NCI-H2081 treated with DMSO at 0.1 percent for 48 hours (cell line): ENCODE measurements at regions not wholly inside any gene's neighbourhood (a gene's known extent, or its start where the extent isn't known, plus 50 kb on each side); places are given as distances from the start of the nearest gene placed in this dataset.

Experiments
- DNase-seq: peaks from one replicate; lab custom pipeline; 2025; lab: John Stamatoyannopoulos, UW

GRCh38 chr11:103530257-103530656 lies 421.0 kb downstream of the DYNC2H1 start:
- no peak for DNase-seq

GRCh38 chr11:103532133-103532788 lies 423.0 kb downstream of the DYNC2H1 start:
- DNase-seq = no peak

- DNase-seq = no peak
Measured at GRCh38 chr11:103534191-103534590, 425.0 kb downstream of the DYNC2H1 start.

GRCh38 chr11:103534959-103535358 lies 425.7 kb downstream of the DYNC2H1 start:
- no peak for DNase-seq

GRCh38 chr11:103536335-103536722 lies 427.1 kb downstream of the DYNC2H1 start:
- DNase-seq = no peak

- DNase-seq = no peak
Measured at GRCh38 chr11:103537904-103538502, 428.8 kb downstream of the DYNC2H1 start.

GRCh38 chr11:103539166-103539565 lies 429.9 kb downstream of the DYNC2H1 start:
- DNase-seq = no peak

GRCh38 chr11:103541186-103541795 lies 432.1 kb downstream of the DYNC2H1 start:
- DNase-seq = no peak

GRCh38 chr11:103542851-103543250 lies 433.6 kb downstream of the DYNC2H1 start:
- DNase-seq = no peak

GRCh38 chr11:103543456-103543855 lies 434.2 kb downstream of the DYNC2H1 start:
- no peak for DNase-seq

- no peak for DNase-seq
Measured at GRCh38 chr11:103544874-103545273, 435.6 kb downstream of the DYNC2H1 start.

- DNase-seq = no peak
Measured at GRCh38 chr11:103545551-103545950, 436.3 kb downstream of the DYNC2H1 start.

- DNase-seq = no peak
Measured at GRCh38 chr11:103546236-103546635, 437.0 kb downstream of the DYNC2H1 start.

- no peak for DNase-seq
Measured at GRCh38 chr11:103547024-103547423, 437.8 kb downstream of the DYNC2H1 start.

- no peak for DNase-seq
Measured at GRCh38 chr11:103547691-103548090, 438.5 kb downstream of the DYNC2H1 start.

GRCh38 chr11:103548838-103549237 lies 439.6 kb downstream of the DYNC2H1 start:
- DNase-seq = no peak

GRCh38 chr11:103550811-103551210 lies 441.6 kb downstream of the DYNC2H1 start:
- DNase-seq = no peak

- no peak for DNase-seq
Measured at GRCh38 chr11:103552086-103552485, 442.9 kb downstream of the DYNC2H1 start.

GRCh38 chr11:103556171-103556570 lies 446.9 kb downstream of the DYNC2H1 start:
- no peak for DNase-seq

- DNase-seq = no peak
Measured at GRCh38 chr11:103566116-103566515, 456.9 kb downstream of the DYNC2H1 start.

- peak; percentile 55 for DNase-seq
Measured at GRCh38 chr11:103581760-103582159, 454.7 kb upstream of the DDI1 start.

GRCh38 chr11:103582351-103582909 lies 454.0 kb upstream of the DDI1 start:
- no peak for DNase-seq

GRCh38 chr11:103584021-103584420 lies 452.4 kb upstream of the DDI1 start:
- DNase-seq = no peak
